Omental fat pad (tissue), 3 donors: ENCODE measurements at regions not wholly inside any gene's neighbourhood (a gene's known extent, or its start where the extent isn't known, plus 50 kb on each side); places are given as distances from the start of the nearest gene placed in this dataset.

Experiments used
- ATAC-seq: fragments of 150-250 bp; one replicate; pipeline ENCODE4 v1.9.1; 2016; ENCODE audit warnings: mild to moderate bottlenecking, moderate library complexity; ENCODE audit not compliant: low FRiP score
- DNase-seq: peaks from one replicate; pipeline ENCODE4 v3.0.0-alpha.2; 2019; ENCODE audit warnings: low spot score
- CTCF ChIP-seq, 3 donors: fragments of 450-650 bp; IDR thresholded peaks; one replicate each; pipeline ENCODE4 v1.5.1; 2016 to 2017; ENCODE audit warnings: antibody characterized with exemption in 3 of 3, mild to moderate bottlenecking in 3 of 3, moderate library complexity in 2 of 3

DNA sequence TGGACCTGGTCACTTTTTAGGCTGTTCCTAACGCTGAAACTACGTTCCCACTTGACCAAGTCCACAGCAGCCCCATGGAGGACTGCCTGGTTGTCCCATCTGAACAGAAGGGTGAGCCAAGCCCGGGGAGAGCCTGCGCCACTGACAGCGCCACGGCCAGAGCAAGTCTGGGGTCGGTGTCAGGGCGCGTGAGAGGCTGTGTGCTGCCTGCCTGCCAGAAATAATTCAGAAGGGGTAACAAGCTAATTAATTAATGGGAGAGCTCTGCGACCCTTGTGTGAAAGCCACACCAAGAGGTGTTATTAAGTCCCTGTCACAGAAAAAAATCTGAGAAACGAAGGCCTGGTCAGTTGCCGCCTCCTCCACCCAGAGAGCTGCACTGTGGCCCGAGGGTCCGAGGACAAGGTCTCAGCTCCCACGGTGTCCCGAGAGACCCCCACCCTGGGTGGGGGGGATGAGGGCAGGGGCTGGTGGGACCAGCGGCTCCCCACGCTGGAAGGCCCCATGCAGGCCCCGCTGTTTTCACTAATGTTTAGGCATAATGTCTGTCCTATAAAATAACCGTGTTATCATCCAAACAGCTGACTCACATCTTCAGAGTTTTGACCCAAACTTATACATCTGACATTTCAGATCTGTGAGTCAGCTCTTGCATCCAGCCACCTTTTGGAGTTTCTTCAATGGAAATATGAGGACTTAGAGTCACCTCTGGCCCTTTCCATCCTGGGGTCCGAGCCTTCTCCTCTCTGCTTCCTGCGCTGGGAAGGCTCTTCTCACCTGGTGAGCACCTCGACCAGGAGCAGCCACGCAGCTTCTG is 58.5 kb downstream of the DLL1 start:
- ATAC-seq (no peak), DNase-seq (no peak)
- no peak for TF ChIP-seq CTCF (IDR thresholded peaks at IDR 0.05)

DNA sequence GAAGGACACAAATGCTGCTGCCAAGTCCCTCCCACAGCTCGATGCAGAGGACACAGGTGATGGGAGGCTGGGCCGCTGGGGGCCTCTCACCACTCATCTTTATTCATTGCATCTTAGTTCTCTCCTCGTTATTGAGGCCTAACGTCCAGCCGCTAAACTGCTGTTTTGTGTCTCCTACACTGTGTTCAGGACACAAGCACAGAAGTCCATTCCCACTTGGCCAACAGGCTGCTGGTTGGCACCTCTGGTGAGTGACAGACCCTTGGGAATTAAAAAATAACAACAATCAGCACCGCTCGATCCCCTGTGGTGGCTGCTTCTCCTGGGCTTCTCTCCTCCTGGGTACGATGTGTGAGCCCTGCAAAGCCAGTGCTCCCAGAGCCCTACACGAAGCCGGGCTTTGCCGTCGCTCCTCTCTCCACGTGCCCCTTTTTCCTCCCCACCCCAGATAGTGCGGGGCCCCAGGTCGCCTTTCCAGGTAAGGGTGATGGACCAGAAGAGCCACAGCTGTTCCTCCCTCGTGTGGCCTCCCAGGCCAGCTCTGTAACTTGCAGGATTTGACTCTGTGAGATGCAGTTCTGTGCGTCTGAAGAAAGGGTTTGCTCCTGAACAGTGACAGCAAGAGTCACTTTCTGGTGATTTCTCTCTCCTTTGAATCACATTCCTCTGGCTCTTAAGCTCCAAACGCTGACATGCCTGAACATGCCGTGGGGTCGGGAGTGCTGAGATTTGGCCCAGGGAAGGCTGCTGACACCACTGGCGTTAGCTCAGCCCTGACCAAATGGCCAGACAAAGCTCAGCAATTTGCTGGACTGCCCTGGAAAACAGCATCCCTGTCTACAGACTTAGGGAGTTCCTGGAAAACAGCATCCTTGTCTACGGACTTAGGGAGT is 59.3 kb downstream of the DLL1 start:
- DNase-seq (no peak), ATAC-seq (no peak)
- TF ChIP-seq CTCF (IDR thresholded peaks at IDR 0.05), result no peak

DNA sequence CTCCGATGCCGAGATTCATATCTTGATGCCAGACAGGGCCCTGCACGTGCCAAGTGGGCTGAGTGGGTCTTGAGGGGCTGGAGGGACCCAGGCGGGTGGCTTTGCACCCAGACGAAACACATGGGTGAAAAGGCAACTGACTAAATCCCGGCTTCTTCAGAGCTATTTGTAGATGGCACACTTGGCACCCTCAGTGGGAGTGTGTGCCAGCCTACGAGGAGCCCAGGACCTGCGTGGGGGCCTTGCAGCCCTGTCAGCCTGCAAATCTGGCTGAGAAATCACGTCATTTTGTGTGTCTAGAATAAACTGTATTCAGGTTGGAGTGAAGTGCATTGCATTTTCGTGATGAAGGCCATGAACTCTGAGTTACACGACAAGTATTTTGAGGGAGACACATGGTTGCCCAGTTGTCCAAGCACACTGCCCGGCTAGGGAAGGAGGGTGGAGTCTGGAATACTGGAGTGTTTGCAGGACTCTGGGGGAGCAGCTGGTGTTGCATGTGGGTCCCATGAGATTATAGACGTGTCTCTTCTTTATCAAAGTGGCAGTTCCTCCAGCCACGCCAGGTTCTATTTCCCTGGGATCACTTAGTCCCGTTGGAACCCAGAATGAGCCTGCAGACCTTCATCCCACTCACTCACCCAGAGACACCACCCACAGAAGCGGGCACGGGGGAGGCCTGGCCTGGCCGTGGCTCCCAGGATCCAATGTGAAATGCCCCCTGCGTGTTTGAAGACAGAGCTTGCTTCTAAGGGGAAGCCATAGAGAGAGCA is 60.2 kb downstream of the DLL1 start:
- no peak for ATAC-seq
- no peak for TF ChIP-seq CTCF (IDR thresholded peaks at IDR 0.05)
- no peak for DNase-seq

DNA sequence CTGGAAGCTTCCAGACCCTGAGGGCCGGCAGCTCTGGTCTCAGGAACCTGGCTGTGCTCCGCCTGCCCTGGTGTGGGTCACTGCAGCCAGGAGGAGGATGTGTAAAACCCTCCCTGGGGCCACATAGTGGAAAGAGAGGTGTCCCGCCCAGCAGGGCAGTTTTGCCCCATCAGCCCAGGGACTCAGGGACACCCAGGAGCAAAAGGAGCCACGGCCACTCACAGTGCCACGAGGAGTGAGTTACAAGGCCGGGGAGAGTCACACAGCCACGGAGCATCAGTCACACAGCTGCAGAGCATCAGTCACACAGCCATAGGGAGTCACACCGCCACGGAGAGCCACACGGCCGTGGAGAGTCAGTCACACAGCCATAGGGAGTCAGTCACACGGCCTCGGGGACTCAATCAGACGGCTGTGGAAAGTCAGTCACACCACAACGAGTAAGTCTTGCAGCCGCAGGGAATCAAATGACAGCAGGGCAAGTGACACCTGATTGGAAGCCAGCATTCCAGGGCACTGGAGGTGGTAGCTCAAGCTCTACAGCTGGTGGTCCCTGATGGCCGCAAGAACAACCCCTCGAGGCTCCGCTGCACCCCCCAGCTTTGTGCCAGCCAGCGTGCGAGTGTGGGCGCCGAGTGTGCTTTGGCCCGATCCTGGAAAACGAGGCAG is 60.9 kb downstream of the DLL1 start:
- TF ChIP-seq CTCF (IDR thresholded peaks at IDR 0.05), result no peak
- DNase-seq, result no peak

DNA sequence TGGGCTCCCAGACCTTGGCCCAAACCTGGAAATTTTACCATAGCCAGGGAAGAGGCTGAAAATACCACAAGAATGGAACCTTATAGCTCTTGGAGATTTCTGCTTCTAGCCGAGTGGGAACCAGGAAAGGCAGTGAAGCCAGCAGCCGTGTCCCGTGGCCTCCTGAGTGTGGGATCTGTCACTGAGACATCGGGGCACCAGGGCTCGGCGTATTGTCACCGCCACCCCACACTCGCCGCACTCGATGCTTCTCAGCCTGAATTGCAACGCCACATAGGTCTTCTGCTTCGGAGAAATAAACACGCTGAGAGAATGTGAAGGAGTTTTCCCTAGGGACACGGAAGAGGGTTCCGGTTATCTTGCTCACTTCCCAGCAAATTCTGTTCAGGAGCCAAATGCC is 61.5 kb downstream of the DLL1 start:
- no peak for TF ChIP-seq CTCF (IDR thresholded peaks at IDR 0.05)
- DNase-seq (no peak), ATAC-seq (no peak)

More for the DNA sequence above, 60.9 kb downstream of the DLL1 start:
- no peak for ATAC-seq

GRCh38 chr6:170228946-170229310 is 62.0 kb downstream of the DLL1 start:
- no peak for TF ChIP-seq CTCF (IDR thresholded peaks at IDR 0.05)
- ATAC-seq (no peak), DNase-seq (no peak)
